HepG2 (cell line): ENCODE measurements at regions not wholly inside any gene's neighbourhood (a gene's known extent, or its start where the extent isn't known, plus 50 kb on each side); places are given as distances from the start of the nearest gene placed in this dataset.

Source experiments
- CEBPB ChIP-seq: IDR thresholded peaks from 2 replicates; pipeline ENCODE4 v1.6.1; 2011; ENCODE audit warnings: low read depth, low read length, improper control_type of control experiment, borderline replicate concordance
- DNMT1 ChIP-seq: sonication (generic); formaldehyde crosslinking; IDR thresholded peaks from 2 replicates; pipeline ENCODE4 v1.5.1; 2020; ENCODE audit warnings: mild to moderate bottlenecking, missing genetic modification reagents
- EZH2 ChIP-seq: conservative IDR thresholded peaks from 2 replicates; pipeline ENCODE4 v1.6.1; 2012; ENCODE audit warnings: mild to moderate bottlenecking, low read depth, low read length, moderate library complexity
- POLR2A ChIP-seq, 2 experiments: IDR thresholded peaks; 2 replicates each; pipeline ENCODE4 v1.6.1; 2011; ENCODE audit warnings: low read depth in 2 of 2, low read length in 2 of 2, mild to moderate bottlenecking in 1 of 2, moderate library complexity in 1 of 2; ENCODE audit not compliant: insufficient read depth in 1 of 2
- SRSF4 ChIP-seq: fragments of 200-400 bp; formaldehyde crosslinking; IDR thresholded peaks from one replicate; pipeline ENCODE4 v1.6.1; 2018; ENCODE audit warnings: mild to moderate bottlenecking, low read depth, low read length, moderate library complexity; ENCODE audit not compliant: poor library complexity, severe bottlenecking
- ZNF776 ChIP-seq: sonication (generic); formaldehyde crosslinking; IDR thresholded peaks from 2 replicates; pipeline ENCODE4 v1.4.0; 2020; ENCODE audit warnings: mild to moderate bottlenecking, missing genetic modification reagents
- TF ChIP-seq, protein P1 (sequence below): sonication (generic); formaldehyde crosslinking; IDR thresholded peaks from 2 replicates; pipeline ENCODE4 v1.5.0; 2020; ENCODE audit warnings: mild to moderate bottlenecking, missing genetic modification reagents, moderate library complexity

DNA sequence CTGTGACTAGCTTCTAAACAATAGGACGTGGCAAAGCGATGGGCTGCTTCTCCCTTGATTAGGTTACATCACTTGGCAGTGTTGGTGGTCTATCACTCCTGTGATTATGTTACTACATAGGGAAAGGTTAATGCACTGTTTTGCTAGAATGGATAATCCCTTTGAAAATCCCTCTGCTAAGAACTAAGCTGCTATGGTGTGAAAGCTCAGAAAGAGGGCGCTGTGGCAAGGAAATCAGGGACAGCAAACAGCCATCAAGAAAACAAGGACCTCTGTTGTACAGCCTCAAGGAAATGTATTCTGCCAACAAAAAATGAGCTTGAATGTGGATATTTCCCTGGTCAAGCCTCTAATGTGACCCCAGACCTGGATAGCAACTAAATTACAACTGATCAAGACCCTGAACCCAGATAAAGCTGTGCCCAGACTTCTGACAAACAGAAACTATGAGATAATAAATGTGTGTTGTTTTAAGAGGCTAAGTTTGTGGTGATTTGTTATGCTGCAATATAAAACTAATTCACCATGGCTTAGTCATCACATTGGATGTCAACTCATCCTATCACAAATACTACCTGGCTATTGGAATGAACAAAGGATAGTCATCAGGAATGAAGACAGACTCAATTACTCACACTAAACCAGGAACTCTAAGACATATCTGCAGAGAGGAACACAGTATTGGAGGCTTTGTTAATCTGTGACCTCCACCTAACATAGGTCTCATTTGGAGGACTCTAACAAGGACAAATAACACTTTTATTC lies 1215.9 kb downstream of the EFNA5 start:
- no peak for TF ChIP-seq SRSF4
- no peak for TF ChIP-seq ZNF776 (CRISPR knock-in tag)
- TF ChIP-seq DNMT1 (CRISPR knock-in tag), result no peak
- TF ChIP-seq CEBPB, result no peak
- TF ChIP-seq EZH2, result no peak
- TF ChIP-seq POLR2A (IDR thresholded peaks at IDR 0.05; ENCODE audit: insufficient read depth in 1 of 2, low read depth in 2 of 2, low read length in 2 of 2), result no peak
- TF ChIP-seq, protein P1, sequence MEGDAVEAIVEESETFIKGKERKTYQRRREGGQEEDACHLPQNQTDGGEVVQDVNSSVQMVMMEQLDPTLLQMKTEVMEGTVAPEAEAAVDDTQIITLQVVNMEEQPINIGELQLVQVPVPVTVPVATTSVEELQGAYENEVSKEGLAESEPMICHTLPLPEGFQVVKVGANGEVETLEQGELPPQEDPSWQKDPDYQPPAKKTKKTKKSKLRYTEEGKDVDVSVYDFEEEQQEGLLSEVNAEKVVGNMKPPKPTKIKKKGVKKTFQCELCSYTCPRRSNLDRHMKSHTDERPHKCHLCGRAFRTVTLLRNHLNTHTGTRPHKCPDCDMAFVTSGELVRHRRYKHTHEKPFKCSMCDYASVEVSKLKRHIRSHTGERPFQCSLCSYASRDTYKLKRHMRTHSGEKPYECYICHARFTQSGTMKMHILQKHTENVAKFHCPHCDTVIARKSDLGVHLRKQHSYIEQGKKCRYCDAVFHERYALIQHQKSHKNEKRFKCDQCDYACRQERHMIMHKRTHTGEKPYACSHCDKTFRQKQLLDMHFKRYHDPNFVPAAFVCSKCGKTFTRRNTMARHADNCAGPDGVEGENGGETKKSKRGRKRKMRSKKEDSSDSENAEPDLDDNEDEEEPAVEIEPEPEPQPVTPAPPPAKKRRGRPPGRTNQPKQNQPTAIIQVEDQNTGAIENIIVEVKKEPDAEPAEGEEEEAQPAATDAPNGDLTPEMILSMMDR, result no peak
